VCaP (cell line): ENCODE measurements at regions not wholly inside any gene's neighbourhood (a gene's known extent, or its start where the extent isn't known, plus 50 kb on each side); places are given as distances from the start of the nearest gene placed in this dataset.

Source experiments
- H3K27ac ChIP-seq: fragments of 450-650 bp; 2 replicates; pipeline ENCODE4 v1.5.1; 2017
- CTCF ChIP-seq: fragments of 450-650 bp; conservative IDR thresholded peaks from 2 replicates; pipeline ENCODE4 v1.5.1; 2017; ENCODE audit warnings: mild to moderate bottlenecking, moderate library complexity

- no peak for TF ChIP-seq CTCF
- no peak overlapping the region for H3K27ac ChIP-seq
Measured at GRCh38 chr2:8395718-8396117, 286.1 kb upstream of the ID2 start.

GRCh38 chr2:8398040-8398668 is 283.7 kb upstream of the ID2 start:
- no peak overlapping the region for H3K27ac ChIP-seq
- TF ChIP-seq CTCF: no peak

- no peak for TF ChIP-seq CTCF
- H3K27ac ChIP-seq: no peak overlapping the region
Measured at GRCh38 chr2:8399731-8400130, 282.1 kb upstream of the ID2 start.

GRCh38 chr2:8400196-8400595 is 281.7 kb upstream of the ID2 start:
- no peak overlapping the region for H3K27ac ChIP-seq
- no peak for TF ChIP-seq CTCF

- no peak overlapping the region; the same call in 1 of the 2 replicates for H3K27ac ChIP-seq
- no peak for TF ChIP-seq CTCF
Measured at GRCh38 chr2:8402222-8402621, 279.6 kb upstream of the ID2 start.

GRCh38 chr2:8403876-8404275 is 278.0 kb upstream of the ID2 start:
- TF ChIP-seq CTCF: no peak
- no peak overlapping the region for H3K27ac ChIP-seq

GRCh38 chr2:8405334-8405733 is 276.5 kb upstream of the ID2 start:
- TF ChIP-seq CTCF: no peak
- no peak overlapping the region for H3K27ac ChIP-seq

- no peak for TF ChIP-seq CTCF
- H3K27ac ChIP-seq: no peak overlapping the region
Measured at GRCh38 chr2:8406271-8406670, 275.6 kb upstream of the ID2 start.
